ENCODE measurements at regions not wholly inside any gene's neighbourhood (a gene's known extent, or its start where the extent isn't known, plus 50 kb on each side); places are given as distances from the start of the nearest gene placed in this dataset.

GRCh38 chr10:8331387-8331786 lies 276.9 kb downstream of the GATA3 start:
- CTCF ChIA-PET, result no interaction called here
- DNase-seq (ENCODE audit: low read depth, low spot score) (no peak), ATAC-seq (no peak)
- Histone ChIP-seq H3K9me3 (ENCODE audit: control insufficient read depth in 1 of 2, insufficient read depth in 1 of 2, low read depth in 1 of 2, low read length in 2 of 2) (no peaks in the 10 kb centered on the region), H4K20me1 (ENCODE audit: insufficient read depth) (no peaks in the 10 kb centered on the region), H3K4me2 (ENCODE audit: low read length) (no peak overlapping the region), H3K27ac (ENCODE audit: low read depth, low read length) (no peak overlapping the region), H3K9me2 (ENCODE audit: insufficient read depth) (no peaks in the 10 kb centered on the region), H3K79me2 (ENCODE audit: insufficient read depth, low read length) (no peaks in the 10 kb centered on the region), H3K36me3 (ENCODE audit: control insufficient read depth in 1 of 2, insufficient read depth in 2 of 2, low read length in 2 of 2) (no peaks in the 10 kb centered on the region), H3K4me3 (replicated peaks in 1 of 2; ENCODE audit: low read depth in 1 of 2, low read length in 2 of 2) (no peak overlapping the region), H3K9ac (ENCODE audit: low read length) (no peak overlapping the region), H2AFZ (ENCODE audit: low read depth, low read length, poor library complexity, severe bottlenecking) (no peak overlapping the region), H3K4me1 (ENCODE audit: control insufficient read depth in 1 of 2, insufficient read depth in 2 of 2, low read length in 2 of 2) (no peaks in the 10 kb centered on the region), H3K27me3 (ENCODE audit: insufficient read depth, low read length) (no peaks in the 10 kb centered on the region)
- TF ChIP-seq ELF1 (IDR thresholded peaks at IDR 0.05; ENCODE audit: borderline replicate concordance, low read depth) (no peak), MAX (IDR thresholded peaks at IDR 0.05) (no peak), ZFX (IDR thresholded peaks at IDR 0.05) (no peak), ZNF274 (IDR thresholded peaks at IDR 0.05; ENCODE audit: low read depth, low read length) (no peak), POLR2AphosphoS5 (IDR thresholded peaks at IDR 0.05; ENCODE audit: low read depth, low read length) (no peak), SRF (IDR thresholded peaks at IDR 0.05; ENCODE audit: low read depth) (no peak), POLR2A (IDR thresholded peaks at IDR 0.05; ENCODE audit: borderline replicate concordance, extremely low read depth, insufficient read depth, insufficient read length) (no peak), EZH2 (IDR thresholded peaks at IDR 0.05) (no peak)
- RAD21 ChIA-PET (ENCODE audit: low non-redundant PET in 1 of 2, low total read pairs in 2 of 2, uncharacterized antibody in 2 of 2, unreplicated experiment in 2 of 2), result no interaction called here
- intact Hi-C loops (cut with micrococcal nuclease), result no loop called here
- POLR2A ChIA-PET, result no interaction called here
- BruUV-seq (replicated peaks), result no TSS peak

- ChIA-PET RAD21 (ENCODE audit: low non-redundant PET in 1 of 2, low total read pairs in 2 of 2, uncharacterized antibody in 2 of 2, unreplicated experiment in 2 of 2) (no interaction called here), POLR2A (no interaction called here), CTCF (no interaction called here)
- Histone ChIP-seq H3K4me2 (ENCODE audit: low read length) (no peak overlapping the region), H3K9ac (ENCODE audit: low read length) (no peak overlapping the region), H3K79me2 (ENCODE audit: insufficient read depth, low read length) (no peaks in the 10 kb centered on the region), H3K4me1 (ENCODE audit: control insufficient read depth in 1 of 2, insufficient read depth in 2 of 2, low read length in 2 of 2) (no peaks in the 10 kb centered on the region), H3K27me3 (ENCODE audit: insufficient read depth, low read length) (no peaks in the 10 kb centered on the region), H3K36me3 (ENCODE audit: control insufficient read depth in 1 of 2, insufficient read depth in 2 of 2, low read length in 2 of 2) (no peaks in the 10 kb centered on the region), H4K20me1 (ENCODE audit: insufficient read depth) (no peaks in the 10 kb centered on the region), H3K9me2 (ENCODE audit: insufficient read depth) (no peaks in the 10 kb centered on the region), H2AFZ (ENCODE audit: low read depth, low read length, poor library complexity, severe bottlenecking) (no peak overlapping the region), H3K9me3 (ENCODE audit: control insufficient read depth in 1 of 2, insufficient read depth in 1 of 2, low read depth in 1 of 2, low read length in 2 of 2) (no peaks in the 10 kb centered on the region), H3K4me3 (replicated peaks in 1 of 2; ENCODE audit: low read depth in 1 of 2, low read length in 2 of 2) (no peak overlapping the region), H3K27ac (ENCODE audit: low read depth, low read length) (no peak overlapping the region)
- TF ChIP-seq SRF (IDR thresholded peaks at IDR 0.05; ENCODE audit: low read depth) (no peak), ZFX (IDR thresholded peaks at IDR 0.05) (no peak), TCF7L2 (IDR thresholded peaks at IDR 0.05; ENCODE audit: borderline replicate concordance, extremely low read depth, insufficient read depth, insufficient read length) (no peak), MAX (IDR thresholded peaks at IDR 0.05) (no peak), SP1 (IDR thresholded peaks at IDR 0.05; ENCODE audit: low read depth) (no peak), JUND (IDR thresholded peaks at IDR 0.05) (no peak), SIN3A (IDR thresholded peaks at IDR 0.05; ENCODE audit: low read depth) (no peak)
- no TSS peak for BruUV-seq (replicated peaks)
- intact Hi-C loops (cut with micrococcal nuclease), result no loop called here
- ATAC-seq (no peak), DNase-seq (ENCODE audit: low read depth, low spot score) (no peak)
Observed at GRCh38 chr10:8331896-8332729, 277.6 kb downstream of the GATA3 start.

Data from HCT116 (cell line).